ENCODE measurements at regions not wholly inside any gene's neighbourhood (a gene's known extent, or its start where the extent isn't known, plus 50 kb on each side); places are given as distances from the start of the nearest gene placed in this dataset.

DNA sequence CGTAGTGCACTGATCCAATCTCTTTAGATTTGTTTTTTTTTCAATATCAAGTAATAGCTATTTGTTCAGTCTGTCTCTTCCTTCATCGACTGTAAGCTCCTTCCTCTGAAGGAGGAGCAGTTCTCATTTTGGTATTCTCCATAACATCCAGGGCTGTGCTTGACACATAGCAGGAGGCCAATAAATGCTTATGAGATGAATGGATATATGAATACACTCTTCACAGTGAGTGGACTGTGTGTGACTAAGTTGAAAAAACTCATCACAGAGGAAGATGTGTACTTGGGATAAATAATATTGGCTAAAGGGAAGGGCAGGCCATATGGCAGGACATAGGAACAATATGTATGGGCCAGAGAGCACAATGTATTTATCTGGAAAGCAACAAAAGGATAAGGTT lies 205.3 kb upstream of the PRICKLE1 start:
- peak; percentile 83 for DNase-seq (ENCODE audit: low read depth)

DNA sequence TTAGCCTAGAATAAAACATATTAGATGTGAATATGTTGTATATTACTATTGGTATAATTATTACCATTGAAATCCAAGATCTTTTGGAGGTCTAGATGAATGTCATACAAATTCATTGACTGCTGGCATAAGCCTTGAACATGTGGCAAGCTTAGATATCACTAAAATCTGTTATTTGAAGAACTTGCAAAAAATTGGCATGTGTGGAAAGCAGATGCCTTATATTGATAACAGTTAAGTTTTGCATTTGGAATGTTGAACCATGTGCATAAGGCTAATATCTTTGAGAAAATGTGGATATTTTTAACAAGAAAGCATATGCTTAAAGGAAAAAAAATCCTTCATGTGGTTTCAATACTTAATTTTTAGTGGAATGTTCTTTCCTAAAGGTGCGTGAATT lies 203.6 kb upstream of the PRICKLE1 start:
- no peak for DNase-seq (ENCODE audit: low read depth)

DNA sequence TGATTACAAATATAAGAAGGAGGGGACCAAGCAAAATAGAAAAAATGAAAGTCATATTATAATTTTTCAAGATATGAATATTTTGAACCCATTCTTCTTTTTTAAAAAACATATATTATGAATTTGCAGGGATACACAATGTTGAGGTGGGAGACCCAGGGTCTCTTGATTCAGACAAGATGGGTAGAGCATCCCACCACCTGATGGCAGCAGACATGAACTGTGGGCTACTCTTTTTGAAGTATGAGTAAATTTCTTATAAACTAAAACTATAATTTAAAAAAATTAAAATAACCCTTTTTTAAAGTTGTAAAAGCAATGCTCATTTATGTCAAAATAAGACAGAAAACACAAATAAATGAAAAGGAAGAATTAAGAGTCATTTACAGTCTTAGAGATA lies 202.7 kb upstream of the PRICKLE1 start:
- DNase-seq (ENCODE audit: low read depth) = no peak

DNA sequence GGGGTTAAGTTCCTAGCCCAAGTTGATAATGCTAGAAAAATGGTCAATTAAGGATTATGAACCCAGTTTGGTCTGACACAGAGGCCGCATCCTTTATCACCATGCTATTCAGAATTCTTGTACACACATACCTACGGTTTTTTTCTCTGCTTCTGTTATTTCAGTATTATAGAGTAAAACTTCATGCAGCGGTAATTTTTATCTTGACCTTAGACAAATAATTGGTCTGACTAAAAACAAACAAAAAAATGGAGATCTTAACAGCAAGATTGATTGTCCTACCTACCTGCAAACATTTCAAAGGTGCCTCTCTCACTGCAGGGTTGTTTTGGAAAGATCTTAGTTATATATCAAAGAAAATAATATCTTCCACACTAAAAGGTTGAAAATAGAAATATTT lies 201.9 kb upstream of the PRICKLE1 start:
- no peak for DNase-seq (ENCODE audit: low read depth)

DNA sequence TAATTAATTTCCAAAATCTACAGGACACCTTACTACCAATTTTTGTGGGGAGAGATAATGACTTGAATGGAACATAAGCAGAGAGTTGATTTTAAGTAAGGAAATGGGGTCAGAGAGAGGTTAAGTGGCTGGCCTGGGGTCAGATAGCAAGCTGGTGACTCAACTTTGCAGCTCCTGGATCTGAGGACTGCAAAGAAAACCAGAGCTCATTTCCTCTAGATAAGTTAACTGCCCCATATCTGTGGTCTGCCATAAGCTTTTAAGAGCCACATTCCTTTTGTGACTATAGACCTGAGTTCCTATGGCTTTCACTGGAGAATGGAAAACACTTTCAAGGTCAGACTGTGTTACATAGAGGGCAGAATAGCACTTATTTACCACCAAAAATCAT lies 201.2 kb upstream of the PRICKLE1 start:
- peak; percentile 94 for DNase-seq (ENCODE audit: low read depth)

DNA sequence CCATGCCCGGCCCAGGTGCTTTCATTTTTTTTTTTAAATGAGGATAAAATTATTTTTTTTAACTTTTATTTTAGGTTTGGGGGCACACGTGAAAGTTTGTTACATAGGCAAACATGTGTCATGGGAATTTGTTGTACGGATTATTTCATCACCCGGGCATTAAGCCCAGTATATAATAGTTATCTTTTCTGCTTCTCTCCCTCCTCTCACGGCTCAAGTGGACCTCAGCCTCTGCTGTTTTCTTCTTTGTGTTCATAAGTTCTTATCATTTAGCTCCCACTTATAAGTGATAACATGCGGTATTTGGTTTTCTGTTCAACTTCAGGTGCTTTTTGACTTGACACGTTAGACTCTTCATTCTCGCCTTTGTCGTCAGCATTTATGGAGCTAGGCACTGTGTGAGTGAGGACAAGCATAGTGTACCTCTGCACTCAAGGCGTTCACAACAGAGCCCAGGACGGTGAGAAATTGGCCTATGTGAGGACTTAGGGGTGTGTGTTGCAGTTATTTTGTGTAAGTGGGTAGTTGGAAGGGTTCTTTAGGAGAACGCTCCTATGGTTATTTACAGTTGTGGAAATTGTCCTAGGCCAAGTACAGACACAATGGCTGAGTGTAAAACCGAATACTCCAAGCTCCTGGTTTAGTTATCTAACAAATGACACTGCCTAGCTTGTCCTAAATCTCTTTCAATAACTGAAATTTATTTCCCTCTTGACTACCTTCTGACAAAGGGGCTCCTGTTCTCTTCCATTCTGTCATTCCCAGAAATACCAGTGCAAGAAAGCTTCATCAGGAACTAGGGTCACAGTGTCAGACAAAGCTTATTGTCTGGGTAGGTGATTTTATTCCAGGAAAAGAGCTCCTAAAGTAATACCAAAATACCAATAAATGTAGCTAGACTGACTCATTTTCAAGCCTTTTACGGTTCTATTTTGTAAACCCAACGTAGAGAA lies 200.5 kb upstream of the PRICKLE1 start:
- no peak for DNase-seq (ENCODE audit: low read depth)

DNA sequence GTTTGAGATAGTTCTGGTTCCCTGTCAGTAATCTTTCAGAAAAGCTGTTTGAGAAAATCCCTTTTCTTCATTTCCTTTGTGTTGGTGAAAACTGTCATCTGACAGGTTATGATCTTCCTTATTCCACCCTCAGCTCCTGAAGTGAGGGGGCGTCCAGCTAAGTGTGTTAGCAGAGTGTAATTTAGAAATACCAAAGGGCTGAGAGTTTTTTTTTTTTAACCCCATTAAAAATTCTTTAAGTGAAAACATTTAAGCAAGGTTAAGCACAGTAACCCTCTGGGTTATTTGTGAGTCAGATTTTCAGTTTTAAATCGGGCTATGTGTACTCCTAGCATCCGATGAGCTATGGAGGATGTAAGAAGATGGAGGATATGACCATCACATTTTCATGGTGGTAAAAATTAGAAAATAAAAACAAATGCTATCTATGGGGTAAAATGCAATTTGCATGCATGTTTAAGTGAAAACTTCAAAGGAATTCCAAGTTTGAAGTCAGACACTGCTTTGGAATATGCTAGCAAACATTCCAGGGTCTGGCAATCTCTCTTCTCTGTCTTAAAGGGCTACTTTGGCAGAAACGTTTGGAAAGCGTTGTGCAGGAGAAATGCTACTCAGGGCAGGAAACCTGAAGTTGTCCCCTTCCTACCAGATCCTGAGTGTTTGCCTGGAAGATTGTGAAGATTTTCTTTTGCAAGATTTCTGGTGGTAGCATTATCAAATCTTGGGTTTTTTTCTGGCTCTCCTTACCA lies 197.0 kb upstream of the PRICKLE1 start:
- peak; percentile 29 for DNase-seq (ENCODE audit: low read depth)

DNA sequence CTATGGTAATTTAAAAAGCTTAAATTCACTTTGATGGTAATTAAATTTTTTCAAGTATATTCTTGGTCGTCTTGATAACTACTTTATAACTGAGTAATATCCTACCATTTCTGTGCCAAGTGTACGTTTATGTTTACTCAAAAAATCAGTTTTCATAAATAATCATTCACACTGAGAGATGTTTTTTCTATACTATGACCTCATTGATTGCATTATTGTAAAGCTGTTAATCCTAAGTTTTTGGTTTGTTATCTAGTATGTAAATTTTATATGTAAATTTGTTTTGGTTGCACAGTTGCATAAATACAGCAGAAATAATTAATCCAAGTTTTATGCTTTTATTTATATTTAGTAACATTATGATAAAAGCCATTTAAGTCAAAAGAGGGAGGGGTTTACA lies 196.4 kb upstream of the PRICKLE1 start:
- DNase-seq (ENCODE audit: low read depth) = no peak

DNA sequence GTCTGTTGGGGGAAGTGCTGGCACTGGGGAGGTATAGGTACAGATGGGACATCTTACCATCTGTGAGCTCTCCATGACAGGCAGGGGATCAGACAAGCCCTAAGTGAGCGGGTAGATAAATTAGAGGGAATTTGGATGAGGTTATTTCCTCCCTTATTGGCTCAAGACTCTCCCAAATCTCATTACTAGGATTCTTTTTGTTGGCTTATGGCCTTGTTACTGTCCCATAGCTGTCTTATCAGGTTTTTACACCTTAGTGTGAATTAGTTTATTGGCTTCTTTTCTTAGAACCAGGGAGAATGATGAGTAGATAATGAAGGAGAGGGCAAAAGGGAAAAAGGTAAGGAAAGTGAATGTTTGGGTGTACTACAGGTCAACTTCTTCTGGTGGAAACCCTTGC lies 191.1 kb upstream of the PRICKLE1 start:
- DNase-seq (ENCODE audit: low read depth) = no peak

DNA sequence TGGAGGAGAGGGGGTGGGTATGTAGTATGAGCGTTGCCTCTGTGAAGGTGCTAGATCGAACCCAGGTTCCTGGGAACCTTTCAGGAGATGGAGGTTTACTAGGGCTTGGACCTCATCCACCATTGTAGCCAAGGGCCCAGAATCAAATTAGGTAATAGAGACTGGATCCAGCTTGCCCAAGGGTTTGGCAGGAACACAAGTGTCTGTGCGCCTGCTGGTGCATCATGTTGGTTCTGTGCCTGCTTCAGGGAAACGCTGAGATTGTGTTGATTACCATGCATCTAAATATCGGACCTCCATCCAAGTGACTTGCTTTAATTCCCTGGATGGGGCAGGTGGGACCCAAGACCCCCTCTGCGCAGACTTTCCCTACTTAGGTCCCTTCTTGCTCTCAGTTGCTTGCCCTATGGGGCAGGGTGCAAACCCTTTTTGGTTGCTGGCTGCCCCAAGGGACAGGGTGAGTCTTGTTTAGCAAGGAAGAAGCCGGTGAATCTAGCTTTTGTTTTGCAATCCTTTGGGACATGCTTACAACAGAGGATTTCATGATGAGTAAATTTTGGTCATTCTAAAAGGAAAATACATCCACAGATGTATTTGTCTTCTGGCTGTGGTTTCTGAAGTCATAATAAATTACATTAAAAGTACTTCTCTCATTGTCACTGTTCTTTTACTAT lies 189.8 kb upstream of the PRICKLE1 start:
- peak; percentile 11 for DNase-seq (ENCODE audit: low read depth)

DNA sequence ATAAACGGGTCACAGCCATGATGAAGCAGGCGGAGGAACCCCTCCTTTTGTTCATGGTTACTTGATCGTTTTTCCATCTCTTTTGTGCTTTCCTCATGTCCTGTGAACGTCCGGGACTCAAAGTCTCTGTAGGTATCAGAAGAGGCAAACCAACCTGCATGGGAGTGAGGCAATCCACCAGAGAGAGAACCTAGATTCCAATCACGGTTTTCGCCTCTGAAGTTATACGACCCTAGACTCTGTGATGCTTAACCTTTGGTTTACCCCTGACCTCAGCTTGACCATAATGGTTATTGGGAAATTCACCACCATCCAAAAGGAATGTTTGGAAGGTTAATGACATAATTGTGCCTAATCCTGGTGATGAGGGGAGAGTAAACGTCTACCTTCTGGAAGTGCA lies 186.8 kb upstream of the PRICKLE1 start:
- DNase-seq (ENCODE audit: low read depth) = no peak

DNA sequence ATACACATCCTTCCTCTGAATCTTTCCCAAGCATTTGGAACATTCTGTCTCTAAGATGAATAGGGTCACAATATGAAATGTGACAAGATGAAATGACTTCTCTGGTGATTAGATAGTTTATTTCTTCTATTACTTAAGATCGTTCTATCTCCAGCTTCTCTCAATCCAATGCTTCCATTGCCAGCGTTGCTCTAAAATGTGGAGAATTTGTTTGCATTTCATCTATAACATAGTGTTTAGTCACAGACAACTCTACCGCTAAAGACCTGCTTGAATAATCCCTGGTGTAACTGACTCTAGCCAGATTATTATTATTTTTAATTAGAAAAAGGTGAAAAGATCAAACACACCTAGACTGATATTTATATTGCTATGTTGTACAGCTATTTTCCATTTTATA lies 184.7 kb upstream of the PRICKLE1 start:
- DNase-seq (ENCODE audit: low read depth) = no peak

DNA sequence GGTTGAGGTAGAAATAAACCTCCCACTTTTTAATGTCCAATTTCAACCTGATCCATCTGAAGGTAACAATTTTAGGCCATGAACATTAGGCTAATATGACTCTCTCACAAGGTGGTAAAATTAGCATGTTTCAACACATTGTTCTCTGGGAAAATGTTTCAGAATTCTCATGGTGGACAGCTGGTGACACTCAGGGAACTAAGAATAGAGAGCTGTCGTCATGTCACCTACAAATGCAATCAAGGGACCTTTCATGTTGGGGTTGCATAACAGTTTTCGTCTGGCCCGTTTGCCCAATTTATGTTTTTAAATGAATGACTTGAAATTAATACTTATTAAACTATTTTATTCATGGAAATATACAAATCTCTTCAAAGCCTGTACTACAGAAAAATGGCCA lies 180.7 kb upstream of the PRICKLE1 start:
- DNase-seq (ENCODE audit: low read depth) = no peak

DNA sequence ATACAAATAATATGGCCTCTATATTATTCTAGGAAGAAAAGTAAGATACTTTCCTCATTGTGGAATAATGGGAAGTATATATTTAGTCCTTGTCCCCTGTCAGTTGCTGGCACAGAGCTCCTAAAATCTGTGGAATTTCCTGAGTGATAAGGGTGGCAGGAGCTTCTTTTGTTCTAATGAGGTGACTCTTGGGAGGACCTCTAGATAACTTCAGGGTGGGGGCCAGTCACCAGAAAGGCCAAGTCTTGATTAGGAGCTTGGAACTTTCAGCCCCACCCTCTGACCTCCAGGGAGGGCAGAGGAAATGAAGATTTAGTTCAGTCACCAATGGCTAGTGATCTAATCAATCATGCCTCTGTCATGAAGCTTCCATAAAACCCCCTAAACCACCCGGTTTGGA lies 179.9 kb upstream of the PRICKLE1 start:
- DNase-seq (ENCODE audit: low read depth) = no peak

DNA sequence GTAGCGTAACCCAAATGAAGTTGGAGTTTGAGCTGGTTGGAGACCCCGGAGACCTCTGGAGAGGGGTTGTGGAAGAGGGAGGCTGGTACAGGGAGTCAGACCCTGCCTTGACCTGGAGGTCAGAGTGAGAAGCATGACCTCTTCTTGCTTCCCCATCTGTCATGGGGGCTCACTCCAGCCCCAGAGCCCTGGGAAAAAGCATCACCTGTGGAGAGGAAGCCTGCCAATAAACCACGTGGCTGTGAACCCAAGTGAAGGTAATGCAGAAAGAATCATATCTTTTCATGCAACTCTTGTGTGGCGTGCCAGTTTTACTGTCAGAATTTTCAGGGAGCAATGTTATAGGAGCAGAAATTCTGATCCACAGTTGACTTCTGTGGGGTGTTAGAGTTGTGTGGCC lies 178.5 kb upstream of the PRICKLE1 start:
- no peak for DNase-seq (ENCODE audit: low read depth)

DNA sequence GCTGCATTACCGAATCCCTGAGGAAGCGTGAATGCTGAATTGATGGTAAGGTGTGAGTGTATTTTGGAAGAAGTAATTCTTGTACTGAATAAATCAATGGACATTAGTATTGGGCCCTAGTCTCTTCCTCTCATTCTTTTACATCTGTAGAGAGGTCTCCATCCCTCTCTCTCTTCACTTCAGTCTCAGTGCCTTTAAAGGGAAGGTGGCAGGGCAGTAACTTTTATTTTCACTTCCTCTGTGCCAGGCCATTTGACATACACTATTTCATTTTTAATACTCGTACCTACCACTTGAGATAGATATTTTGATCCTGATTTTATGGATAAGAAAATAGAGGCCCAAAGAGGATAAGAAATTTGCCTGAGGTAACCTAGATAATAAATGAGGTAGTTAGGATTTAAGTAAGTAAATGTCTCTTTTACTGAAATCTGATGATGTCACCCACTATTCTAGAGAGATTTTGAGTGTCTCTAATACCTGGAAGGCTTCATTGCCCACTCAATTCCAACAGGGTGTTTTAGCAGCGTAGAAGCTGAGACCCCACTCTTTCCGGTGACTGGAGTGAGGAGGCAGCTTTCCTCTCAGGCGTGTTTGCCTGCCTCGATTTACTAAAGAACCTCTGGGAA lies 177.9 kb upstream of the PRICKLE1 start:
- no peak for DNase-seq (ENCODE audit: low read depth)

DNA sequence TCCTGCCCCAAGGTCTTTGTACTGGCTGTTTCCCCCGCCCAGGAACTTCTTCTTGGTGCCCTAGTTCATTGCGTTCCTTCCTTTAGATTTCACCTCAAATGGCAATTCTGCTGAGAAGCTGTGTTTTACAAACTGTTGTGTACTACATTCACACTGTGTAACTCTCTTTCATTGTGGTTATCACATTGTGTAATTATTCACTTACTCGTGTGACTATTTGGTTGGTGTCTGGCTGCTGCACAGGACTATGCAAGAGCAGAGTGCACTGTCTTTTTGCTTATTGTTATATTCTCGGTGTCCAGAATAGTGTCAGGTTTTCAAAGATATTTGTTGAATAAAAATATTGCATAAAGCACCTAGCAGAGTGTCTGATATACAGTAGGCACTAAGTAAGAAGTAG lies 177.2 kb upstream of the PRICKLE1 start:
- DNase-seq (ENCODE audit: low read depth) = no peak

DNA sequence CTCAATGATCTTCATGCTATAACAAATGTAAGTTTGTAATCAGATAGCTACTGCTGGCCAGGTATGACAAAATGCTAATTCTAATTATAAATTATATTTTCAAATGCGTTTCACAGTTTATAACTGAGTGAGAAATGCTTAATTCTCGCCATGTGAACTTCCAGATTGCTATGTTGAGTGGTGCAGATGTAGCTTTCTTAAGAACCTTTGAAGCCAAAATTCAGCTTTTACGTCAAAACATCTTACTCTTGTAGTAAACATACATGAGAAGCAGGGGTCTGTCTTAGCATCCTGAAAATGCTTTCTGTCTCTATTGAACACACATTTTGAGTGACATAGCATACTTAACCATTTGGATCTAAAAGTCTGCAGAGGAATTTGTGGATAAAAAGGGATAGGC lies 176.5 kb upstream of the PRICKLE1 start:
- no peak for DNase-seq (ENCODE audit: low read depth)

DNA sequence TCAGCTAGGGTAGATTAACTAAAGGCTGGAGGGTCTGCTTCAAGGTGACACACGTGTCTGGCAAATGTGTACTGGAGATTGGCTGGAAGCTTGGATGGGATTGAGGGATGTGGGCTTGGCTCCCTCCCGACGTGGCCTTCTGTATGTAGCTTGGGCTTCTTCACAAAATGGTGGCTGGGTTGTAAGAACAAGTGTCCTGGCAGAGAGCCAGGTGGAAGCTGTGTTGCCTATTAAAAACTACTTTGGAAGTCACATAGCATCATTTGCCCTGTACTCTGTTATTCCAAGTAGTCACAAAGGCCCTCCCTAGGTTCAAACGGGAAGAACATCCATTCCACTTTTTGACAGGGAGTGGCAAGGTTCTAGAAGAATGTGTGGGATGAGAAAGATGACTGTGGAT lies 174.1 kb upstream of the PRICKLE1 start:
- no peak for DNase-seq (ENCODE audit: low read depth)

DNA sequence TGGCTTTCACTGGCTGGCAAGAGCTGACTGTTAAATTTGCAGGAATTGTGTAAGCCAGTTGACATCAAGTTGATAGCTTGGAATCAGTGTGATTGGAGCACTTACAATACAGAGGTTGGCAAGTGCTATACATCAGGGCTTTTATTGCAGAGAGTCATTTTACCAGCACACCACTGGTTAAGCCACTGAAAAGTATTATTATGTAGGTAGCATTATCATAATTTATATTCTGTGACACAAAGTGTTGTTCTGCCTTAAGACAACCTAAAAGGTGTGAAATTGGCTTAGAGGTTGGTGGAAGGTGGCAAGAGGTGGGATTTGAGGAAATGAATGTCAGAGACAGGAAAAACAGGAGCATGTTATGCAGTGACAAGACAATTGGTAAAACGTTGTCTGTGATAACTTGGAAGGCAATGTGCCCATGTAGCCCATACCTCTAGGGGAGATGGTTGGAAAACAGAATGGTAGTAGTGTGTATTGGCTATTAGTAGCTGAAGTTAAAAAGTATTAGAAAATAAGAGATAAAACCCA lies 172.9 kb upstream of the PRICKLE1 start:
- no peak for DNase-seq (ENCODE audit: low read depth)

DNA sequence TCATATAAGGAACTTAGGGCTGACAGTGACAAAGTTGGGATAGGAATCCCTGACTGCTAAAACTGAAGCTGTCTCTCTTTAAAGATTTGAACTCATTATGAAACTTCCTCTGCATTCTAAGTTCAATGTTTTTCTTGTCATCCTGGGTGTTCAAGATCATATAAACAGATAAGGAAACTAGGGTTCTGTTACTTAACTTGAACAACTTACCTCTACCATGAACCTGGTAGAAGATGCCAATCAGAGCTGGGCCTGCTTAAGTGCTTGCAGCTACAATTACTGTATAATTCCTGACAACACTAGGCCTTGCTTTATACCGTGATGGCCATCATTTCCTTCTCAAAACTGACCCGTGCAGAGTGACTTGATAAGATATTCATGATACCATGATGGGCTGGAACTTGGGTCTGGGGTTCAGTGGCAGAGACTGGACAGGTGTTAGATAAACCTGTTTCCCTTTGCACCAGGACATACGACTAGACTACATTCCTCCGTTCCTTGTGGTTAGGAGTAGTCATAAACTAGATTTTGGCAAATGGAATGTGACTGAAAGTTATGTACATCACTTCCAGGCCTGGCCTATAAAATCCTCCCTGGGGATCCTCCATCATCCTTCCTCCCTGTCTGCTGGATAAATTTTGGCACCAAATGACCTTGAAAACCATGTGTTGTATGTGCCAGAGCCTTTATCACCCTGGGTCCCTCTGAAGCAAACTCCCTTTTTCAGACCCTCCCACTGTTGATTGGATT lies 172.2 kb upstream of the PRICKLE1 start:
- DNase-seq (ENCODE audit: low read depth) = peak; percentile 77
